DMS 273 treated with DMSO at 0.1 percent for 48 hours (cell line): ENCODE measurements at regions not wholly inside any gene's neighbourhood (a gene's known extent, or its start where the extent isn't known, plus 50 kb on each side); places are given as distances from the start of the nearest gene placed in this dataset.
"Not testable (repeated sequence)": the region's sequence is repeated elsewhere in the genome, so short reads cannot be mapped to it uniquely, and the experiment has no call there.

Experiments used
- DNase-seq: peaks from one replicate; lab custom pipeline; 2025; lab: John Stamatoyannopoulos, UW

DNA sequence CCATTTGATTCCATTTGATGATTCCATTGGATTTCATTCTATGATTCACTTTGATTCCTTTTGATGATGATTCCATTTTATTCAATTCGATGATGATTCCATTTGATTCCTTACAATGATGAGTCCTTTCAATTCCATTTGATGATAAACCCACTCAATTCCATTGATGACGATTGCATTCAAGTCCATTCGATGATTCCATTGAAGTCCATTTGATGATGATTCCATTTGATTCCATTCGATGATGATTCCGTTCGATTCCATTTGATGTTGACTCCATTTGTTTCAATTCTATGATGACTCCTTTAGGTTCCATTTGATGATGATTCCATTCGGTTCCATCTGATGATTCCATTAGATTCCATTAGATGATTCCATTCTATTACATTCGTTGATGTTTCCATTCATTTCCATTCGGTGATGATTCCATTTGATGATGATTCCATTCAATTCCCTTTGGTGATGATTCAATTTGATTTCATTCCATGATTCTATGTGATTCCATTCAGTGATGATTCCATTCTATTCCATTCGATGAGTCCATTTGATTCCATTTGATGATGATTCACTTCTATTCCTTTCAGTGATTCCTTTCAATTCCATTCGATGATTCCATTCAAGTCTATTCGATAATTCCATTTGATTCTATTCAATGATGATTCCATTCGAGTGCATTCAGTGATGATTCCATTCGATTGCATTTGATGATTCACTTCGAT is 1106.0 kb downstream of the RPIA start:
- DNase-seq: no peak

DNA sequence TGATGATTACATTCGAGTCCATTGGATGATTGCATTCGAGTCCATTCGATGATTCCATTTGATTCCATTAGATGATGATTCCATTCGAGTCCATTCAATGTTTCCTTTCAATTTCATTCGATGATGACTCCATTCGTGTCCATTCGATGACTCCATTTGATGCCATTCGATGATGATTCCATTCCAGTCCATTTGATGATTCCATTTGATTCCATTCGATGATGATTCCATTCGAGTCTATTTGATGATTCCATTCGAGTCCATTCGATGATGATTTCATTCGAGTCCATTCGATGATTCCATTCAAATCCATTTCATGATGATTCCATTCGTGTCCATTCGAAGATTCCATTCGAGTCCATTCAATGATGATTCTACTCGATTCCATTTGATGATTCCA is 1109.7 kb downstream of the RPIA start:
- DNase-seq: not testable (repeated sequence)

DNA sequence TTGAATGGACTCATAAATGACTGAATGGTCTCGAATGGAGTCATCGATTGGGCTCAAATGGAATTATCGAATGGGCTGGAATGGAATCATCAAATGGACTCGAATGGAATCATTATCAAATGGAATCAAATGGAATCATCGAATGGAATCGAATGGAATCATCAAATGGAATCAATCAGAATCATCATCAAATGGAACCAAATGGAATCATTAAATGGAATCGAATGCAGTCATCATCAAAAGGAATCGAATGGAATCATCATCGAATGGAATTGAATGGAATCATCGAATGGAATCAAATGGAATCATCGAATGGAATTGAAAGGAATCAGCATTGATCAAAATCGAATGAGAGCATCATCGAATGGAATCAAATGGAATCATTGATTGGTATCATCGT is 1114.9 kb downstream of the RPIA start:
- DNase-seq: not testable (repeated sequence)

DNA sequence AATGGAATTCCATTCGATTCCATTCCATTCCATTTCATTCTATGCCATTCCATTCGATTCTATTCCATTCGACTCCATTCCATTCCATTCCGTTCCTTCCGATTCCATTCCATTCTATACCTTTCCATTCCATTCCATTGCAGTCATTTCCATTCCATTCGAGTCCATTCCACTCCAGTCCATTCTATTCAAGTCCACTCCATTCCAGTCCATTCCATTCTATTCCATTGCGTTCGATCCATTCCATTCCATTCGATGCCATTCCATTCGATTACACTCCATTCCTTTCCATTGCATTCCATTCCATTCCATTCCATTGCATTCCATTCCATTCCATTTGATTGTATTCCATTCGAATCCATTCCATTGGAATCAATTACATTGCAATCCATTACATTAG is 1119.8 kb downstream of the RPIA start:
- DNase-seq: no peak

DNA sequence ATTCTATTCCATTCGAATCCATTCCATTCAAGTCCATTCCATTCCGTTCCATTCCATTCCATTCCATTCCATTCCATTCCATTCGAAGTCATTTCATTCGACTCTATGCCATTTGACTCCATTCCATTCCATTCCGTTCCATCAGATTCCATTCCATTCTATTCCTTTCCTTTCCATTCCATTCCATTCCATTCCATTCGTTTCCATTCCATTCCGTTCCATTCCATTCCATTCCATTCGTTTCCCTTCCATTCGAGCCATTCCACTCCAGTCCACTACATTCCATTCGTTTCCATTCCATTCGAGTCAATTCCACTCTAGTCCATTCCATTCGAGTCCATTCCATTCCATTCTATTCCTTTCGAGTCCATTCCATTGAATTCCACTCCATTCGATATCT is 1120.4 kb downstream of the RPIA start:
- not testable (repeated sequence) for DNase-seq

DNA sequence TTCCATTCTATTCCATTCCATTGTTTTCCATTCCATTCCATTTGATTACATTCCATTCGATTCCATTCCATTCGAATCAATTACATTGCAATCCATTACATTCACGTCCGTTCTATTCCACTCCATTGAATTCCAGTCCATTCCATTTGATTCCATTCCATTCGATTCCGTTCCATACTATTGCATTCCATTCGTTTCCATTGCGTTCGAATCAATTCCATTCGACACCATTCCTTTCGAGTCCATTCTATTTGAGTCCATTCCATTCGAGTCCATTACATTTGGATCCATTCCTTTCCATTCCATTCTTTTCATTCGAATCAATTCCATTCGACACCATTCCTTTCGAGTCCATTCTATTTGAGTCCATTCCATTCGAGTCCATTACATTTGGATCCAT is 1122.9 kb downstream of the RPIA start:
- not testable (repeated sequence) for DNase-seq

DNA sequence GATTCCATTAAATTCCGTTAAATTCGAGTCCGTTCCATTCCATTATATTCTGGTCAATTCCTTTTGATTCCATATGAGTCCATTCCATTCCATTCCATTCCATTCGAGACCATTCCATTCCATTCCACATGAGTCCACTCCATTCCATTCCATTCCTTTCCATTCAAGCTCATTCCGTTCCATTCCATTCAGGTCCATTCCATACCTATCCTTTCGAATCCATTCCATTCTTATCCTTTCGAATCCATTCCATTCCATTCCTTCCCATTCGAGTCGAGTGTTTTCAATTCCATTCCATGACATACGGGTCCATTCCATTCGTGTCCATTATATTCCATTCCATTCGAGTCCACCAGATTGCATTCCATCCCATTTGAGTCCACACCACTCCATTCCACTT is 1127.4 kb downstream of the RPIA start:
- DNase-seq: no peak

DNA sequence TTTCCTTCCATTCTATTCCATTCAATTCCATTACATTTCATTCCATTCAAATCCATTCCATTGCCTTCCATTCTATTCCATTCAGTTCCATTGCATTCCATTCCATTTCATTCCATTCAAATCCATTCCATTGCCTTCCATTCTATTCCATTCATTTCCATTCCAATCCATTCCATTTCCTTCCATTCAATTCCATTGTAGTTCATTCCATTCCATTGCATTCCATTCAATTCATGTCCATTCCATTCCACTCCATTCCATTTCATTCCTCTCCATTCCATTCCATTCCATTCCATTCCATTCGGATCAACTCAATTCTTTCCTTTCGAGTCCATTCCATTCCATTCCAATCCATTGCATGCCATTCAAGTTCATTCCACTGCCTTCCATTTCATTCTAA is 1128.3 kb downstream of the RPIA start:
- no peak for DNase-seq

DNA sequence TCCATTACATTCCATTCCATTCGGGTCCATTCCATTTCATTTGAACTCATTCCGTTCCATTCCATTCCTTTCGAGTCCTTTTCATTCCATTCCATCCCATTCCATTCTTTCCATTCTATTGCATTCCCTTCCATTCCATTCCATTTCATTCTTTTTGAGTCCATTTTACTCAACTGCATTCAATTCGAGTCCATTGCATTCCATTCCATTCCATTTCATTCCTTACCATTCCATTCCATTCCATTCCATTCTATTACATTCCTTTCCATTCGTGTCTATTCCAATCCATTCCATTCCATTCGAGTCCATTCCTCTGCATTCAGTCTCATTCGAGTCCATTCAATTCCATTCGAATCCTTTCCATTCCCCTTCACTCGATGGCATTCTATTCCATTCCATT is 1128.8 kb downstream of the RPIA start:
- no peak for DNase-seq

DNA sequence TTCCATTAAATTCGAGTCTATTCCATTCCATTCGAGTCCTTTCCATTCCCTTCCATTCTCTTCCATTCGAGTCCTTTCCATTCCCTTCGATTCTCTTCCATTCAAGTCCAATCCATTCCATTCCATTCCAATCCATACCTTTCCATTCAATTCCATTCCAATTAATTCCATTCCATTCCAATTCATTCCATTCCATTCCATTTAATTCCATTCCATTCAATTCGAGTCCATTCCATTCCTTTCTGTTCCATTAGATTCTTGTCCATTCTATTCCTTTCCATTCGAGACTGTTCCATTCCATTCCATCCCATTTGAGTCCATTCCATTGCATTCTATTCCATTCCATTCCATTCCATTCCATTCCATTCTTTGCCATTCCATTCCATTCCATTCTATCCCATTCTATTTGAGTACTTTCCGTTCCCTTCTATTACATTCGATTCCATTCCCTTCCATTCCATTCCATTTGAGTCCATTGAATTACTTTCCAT is 1130.0 kb downstream of the RPIA start:
- no peak for DNase-seq

DNA sequence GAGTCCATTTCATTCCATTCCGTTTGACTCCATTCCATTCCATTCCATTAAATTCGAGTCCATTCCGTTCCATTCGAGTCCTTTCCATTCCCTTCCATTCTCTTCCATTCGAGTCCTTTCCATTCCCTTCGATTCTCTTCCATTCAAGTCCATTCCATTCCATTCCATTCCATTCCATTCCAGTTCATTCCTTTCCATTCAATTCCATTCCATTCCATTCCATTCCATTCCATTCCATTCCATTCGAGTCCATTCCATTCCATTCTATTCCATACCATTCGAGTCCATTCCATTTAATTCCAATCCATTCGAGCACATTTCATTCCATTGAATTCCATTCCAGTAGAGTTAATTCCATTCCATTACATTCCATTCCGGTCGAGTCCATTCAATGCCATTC is 1130.9 kb downstream of the RPIA start:
- not testable (repeated sequence) for DNase-seq

DNA sequence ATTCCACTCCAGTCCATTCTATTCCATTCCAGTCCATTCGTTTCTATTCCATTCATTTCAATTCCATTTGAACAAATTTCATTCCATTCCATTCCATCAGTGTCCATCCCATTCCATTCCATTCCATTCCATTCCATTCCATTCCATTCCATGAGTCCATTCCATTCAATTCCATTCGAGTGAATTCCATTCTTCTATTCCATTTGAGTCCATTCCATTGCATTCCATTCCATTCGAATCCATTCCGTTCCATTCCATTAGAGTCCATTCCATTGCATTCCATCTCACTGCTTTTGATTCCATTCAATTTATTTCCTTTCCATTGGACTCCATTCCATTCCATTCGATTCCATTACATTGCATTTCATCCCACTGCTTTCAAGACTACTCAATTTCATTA is 1132.1 kb downstream of the RPIA start:
- no peak for DNase-seq

DNA sequence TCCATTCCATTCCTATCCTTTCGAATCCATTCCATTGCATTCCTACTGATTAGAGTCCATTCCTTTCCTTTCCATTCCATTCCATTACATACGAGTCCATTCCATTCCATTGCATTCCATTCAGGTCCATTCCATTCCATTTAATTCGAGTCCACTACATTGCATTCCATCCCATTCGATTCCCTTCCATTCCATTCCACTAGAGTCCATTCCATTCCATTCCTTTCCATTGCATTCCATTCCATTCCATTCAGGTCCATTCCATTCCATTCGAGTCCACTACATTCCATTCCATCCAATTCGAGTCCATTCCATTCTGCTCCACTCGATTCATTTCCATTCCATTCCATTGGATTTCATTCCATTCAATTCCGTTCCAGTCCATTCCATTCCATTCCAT is 1133.6 kb downstream of the RPIA start:
- no peak for DNase-seq

DNA sequence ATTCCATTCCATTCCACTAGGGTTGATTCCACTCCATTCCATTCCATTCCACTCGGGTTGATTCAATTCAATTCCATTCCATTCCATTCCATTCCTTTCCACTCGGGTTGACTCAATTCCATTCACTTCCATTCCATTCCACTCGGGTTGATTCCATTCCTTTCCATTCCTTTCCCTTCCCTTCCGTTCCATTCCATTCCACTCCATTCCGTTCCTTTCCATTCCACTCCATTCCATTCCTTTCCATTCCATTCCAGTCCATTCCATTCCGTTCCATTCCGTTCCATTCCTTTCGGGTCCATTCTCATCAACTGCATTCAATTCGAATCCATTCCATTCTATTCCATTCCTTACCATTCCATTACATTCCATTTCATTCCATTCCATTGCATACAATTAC is 1135.3 kb downstream of the RPIA start:
- not testable (repeated sequence) for DNase-seq

DNA sequence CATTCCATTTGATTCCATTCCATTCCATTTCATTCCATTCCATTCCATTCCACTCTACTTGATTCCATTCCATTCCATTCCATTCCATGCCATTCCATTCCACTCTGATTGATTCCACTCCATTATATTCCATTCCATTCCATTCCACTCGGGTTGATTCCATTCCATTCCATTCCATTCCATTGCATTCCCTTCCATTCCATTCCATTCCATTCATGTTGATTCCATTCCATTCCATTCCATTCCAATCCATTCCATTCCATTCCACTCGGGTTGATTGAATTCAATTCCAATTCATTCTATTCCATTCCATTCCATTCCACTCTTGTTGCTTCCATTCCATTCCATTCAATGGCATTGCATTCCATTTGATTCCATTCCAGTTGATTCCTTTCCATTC is 1136.4 kb downstream of the RPIA start:
- DNase-seq: not testable (repeated sequence)

DNA sequence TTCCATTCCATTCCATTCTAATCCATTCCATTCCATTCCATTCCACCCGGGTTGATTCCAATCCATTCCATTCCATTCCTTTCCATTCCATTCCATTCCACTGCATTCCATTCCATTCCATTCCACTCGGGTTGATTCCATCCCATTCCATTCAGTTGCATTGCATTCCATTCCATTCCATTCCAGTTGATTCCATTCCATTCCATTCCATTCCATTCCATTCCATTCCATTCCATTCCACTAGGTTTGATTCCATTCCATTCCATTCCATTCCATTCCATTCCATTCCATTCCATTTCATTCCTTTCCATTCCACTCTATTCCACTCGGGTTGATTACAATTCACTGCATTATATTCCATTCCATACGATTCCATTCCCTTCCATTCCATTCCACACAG is 1136.9 kb downstream of the RPIA start:
- not testable (repeated sequence) for DNase-seq

DNA sequence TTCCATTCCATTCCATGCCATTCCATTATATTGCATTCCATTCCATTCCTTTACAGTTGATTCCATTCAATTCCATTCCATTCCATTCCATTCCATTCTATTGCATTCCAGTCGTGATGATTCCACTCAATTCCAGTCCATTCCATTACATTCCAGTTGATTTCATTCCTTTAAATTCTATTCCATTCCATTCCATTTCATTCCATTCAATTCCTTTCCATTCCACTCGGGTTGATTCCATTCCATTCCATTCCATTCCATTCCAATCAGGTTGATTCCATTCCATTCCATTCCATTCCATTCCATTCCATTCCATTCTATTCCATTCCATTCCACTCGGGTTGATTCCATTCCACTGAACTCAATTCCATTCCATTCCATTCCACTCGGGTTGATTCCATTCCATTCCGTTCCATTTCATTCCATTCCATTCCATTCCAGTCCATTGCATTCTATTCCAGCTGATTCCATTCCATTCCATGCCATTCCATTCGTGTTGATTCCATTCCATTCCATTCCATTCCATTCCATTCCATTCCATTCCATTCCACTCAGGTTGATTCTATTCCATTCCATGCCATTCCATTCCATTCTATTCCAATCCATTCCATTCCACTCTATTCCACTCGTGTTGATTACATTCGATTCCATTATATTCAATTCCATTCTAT is 1137.6 kb downstream of the RPIA start:
- not testable (repeated sequence) for DNase-seq

DNA sequence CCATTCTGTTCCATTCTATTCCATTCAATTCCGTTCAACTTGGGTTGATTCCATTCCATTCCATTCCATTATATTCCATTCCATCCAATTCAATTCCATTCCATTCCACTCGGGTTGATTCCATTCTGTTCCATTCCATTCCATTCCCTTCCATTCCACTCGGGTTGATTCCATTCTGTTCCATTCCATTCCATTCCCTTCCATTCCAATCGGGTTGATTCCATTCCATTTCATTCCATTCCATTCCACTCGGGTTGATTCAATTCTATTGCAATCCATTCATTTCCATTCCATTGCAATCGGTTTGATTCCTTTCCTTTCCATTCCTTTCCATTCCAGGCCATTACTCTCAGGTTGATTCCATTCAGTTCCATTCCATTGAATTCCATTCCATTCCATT is 1138.4 kb downstream of the RPIA start:
- no peak for DNase-seq

DNA sequence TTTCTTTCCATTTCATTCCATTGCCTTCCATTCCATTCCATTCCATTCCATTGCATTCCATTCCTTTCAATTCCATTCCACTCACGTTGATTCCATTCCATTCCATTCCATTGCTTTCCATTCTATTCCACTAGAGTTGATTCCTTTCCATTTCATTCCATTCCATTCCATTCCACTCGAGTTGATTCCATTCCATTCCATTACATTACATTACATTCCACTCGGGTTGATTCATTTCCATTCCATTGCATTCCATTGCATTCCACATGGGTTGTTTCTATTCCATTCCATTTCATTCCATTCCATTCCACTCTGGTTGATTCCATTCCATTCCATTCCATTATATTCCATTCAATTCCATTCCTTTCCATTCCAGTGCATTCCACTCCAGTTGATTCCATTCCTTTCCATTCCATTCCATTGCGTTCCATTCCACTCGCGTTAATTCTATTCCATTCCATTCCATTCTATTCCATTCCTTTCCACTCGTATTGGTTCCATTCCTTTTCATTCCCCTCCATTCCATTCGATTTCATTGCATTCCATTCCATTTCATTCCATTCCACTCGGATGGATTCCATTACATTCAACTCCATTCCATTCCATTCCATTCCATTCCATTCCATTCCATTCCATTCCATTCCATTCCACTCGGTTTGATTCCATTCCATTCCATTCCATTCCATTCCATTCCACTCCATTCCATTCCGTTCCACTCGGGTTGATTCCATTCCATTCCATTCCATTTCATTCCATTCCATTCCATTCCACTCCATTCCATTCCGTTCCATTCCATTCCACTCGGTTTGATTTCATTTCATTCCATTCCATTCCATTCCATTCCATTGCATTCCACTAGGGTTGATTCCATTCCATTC is 1139.1 kb downstream of the RPIA start:
- DNase-seq: not testable (repeated sequence)

DNA sequence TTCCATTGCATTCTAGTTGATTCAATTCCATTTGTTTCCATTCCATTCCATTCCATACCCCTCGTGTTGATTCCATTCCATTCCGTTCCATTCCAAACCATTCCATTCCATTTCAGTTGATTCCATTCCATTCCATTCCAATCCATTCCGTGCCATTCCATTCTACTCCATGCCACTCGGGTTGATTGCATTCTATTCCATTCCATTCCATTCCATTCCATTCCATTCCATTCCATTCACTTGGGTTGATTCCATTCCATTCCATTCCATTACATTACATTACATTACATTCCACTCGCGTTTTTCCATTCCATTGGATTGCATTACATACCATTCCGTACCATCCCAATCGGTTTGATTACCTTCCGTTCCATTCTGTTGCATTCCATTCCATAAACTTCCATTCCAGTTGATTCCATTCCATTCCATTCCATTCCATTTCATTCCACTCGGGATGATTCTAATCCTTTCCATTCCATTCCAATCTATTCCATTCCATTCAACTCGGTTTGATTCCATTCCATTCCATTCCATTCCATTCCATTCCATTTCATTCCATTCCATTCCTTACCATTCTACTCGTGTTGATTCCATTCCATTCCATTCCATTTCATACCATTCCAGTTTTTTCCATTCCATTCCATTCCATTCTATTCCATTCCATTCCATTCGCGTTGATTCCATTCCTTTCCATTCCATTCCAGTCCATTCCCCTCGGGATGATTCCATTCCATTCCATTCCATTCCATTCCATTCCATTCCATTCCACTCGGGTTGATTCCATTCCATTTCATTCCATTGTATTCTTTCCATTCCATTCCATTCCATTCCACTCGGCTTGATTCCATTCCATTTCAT is 1140.4 kb downstream of the RPIA start:
- DNase-seq: no peak

DNA sequence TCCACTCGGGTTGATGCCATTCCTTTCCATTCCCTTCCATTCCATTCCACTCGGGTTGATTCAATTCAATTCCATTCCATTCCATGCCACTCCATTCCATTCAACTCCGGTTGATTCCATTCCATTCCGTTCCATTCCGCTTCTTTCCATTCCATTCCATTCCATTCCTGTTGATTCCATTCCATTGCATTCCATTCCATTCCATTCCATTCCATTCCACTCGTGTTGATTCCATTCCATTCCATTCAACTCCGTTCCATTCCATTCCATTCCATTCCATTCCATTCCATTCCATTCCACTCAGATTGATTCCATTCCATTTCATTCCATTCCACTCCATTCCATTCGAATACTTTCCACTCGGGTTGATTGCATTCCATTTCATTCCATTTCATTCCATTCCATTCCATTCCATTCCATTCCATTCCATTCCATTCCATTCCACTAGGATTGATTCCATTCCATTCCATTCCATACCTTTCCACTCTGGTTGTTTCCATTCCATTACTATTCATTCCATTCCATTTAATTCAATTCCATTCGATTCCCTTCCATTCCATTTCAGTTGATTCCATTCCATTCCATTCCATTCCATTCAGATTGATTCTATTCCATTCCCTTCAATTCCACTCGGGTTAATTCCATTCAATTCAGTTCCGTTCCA is 1141.8 kb downstream of the RPIA start:
- no peak for DNase-seq
